NT2/D1 (cell line): ENCODE measurements at regions not wholly inside any gene's neighbourhood (a gene's known extent, or its start where the extent isn't known, plus 50 kb on each side); places are given as distances from the start of the nearest gene placed in this dataset.
"Not testable (repeated sequence)": the region's sequence is repeated elsewhere in the genome, so short reads cannot be mapped to it uniquely, and the experiment has no call there.

Experiments
- DNase-seq: peaks from one replicate; pipeline ENCODE4 v3.0.0-alpha.2; 2011; ENCODE audit warnings: low read depth, low spot score
- H3K27me3 ChIP-seq: 2 replicates; pipeline ENCODE4 v1.6.0; 2011; ENCODE audit warnings: mild to moderate bottlenecking; ENCODE audit not compliant: insufficient read length, insufficient read depth
- H3K36me3 ChIP-seq: 2 replicates; pipeline ENCODE4 v1.6.1; 2011; ENCODE audit warnings: mild to moderate bottlenecking, low read length, mixed read lengths; ENCODE audit not compliant: insufficient read depth, insufficient read length
- H3K4me1 ChIP-seq: 2 replicates; pipeline ENCODE4 v1.5.1; 2011; ENCODE audit not compliant: insufficient read depth, insufficient read length
- H3K4me3 ChIP-seq: 2 replicates; pipeline ENCODE4 v1.5.1; 2011; ENCODE audit warnings: low read depth; ENCODE audit not compliant: insufficient read length
- H3K9ac ChIP-seq: 2 replicates; pipeline ENCODE4 v1.6.0; 2011; ENCODE audit warnings: low read depth; ENCODE audit not compliant: insufficient read length
- H3K9me3 ChIP-seq: 2 replicates; pipeline ENCODE4 v1.5.1; 2011; ENCODE audit warnings: mild to moderate bottlenecking, low read length; ENCODE audit not compliant: insufficient read depth
- SUZ12 ChIP-seq: IDR thresholded peaks from 2 replicates; pipeline ENCODE4 v1.6.1; 2011; ENCODE audit not compliant: insufficient read length, insufficient read depth; ENCODE audit errors: extremely low read depth
- YY1 ChIP-seq: IDR thresholded peaks from 2 replicates; pipeline ENCODE4 v1.6.1; 2011; ENCODE audit not compliant: insufficient read length, insufficient read depth
- ZNF274 ChIP-seq: IDR thresholded peaks from 2 replicates; pipeline ENCODE4 v1.6.1; 2011; ENCODE audit warnings: mild to moderate bottlenecking, low read depth, low read length

DNA sequence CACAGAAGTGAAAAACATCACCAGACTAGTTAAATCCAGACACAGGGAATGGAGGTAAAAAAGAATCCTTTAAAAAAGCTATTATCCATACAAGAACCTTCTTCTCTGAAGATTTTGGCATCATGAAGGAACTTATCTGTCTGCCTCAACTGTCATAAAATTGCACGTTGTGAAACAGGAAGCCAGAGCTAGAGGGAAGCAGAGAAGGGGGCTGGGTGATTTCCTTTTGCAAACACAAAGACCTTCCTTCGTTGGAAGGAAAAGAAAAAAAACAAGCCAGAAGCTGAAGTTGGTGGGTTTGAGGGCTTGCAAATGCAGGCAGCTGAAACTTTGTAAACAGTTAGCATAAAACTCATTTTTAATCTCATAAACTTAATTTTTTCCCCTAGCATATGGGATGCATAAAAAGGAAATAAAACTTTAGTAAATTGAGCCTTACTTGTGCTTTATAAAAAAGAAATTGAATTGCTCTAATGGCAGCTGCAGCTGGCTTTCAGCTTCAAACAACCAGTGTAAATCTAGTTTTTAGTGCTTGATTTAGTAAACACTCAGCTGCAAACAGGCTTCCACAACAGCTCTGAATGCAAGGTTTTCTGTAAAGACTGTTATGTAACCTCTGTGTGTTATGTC, 101.6 kb downstream of the OTUD1 start:
- Histone ChIP-seq H3K4me3 (no peak overlapping the region), H3K4me1 (no peaks in the 10 kb centered on the region), H3K9me3 (no peaks in the 10 kb centered on the region), H3K36me3 (no peaks in the 10 kb centered on the region), H3K9ac (no peak overlapping the region), H3K27me3 (no peaks in the 10 kb centered on the region)
- DNase-seq, result no peak
- TF ChIP-seq SUZ12 (no peak), YY1 (no peak), ZNF274 (no peak)

DNA sequence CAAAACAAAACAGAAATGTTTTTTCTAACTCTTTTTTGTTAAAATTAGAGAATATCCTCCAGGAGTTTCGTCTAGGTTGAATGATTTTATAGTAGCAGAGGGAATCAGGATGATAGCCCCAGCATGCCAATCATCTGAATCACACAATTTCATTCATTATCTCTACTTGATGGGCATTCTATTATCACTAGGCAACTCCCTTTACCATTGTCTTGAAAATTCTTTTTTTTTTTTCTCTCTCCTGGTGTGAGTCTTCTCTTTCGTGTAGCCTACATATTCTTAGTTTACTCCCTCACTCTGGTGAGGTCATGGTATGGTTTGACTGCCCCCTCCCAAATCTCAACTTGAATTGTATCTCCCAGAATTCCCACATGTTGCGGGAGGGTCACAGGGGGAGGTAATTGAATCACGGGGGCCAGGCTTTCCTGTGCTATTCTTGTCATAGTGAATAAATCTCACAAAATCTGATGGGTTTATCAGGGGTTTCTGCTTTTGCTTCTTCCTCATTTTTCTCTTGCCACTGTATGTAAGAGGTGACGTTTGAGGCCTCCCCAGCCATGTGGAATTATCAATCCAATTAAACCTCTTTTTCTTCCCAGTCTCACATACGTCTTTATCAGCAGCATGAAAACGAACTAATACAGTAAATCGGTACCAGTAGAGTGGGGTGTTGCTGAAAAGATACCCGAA, 105.0 kb downstream of the OTUD1 start:
- no peak overlapping the region for H3K4me3 ChIP-seq
- no peak for TF ChIP-seq SUZ12
- TF ChIP-seq ZNF274, result no peak
- TF ChIP-seq YY1, result no peak
- no peak for DNase-seq

DNA sequence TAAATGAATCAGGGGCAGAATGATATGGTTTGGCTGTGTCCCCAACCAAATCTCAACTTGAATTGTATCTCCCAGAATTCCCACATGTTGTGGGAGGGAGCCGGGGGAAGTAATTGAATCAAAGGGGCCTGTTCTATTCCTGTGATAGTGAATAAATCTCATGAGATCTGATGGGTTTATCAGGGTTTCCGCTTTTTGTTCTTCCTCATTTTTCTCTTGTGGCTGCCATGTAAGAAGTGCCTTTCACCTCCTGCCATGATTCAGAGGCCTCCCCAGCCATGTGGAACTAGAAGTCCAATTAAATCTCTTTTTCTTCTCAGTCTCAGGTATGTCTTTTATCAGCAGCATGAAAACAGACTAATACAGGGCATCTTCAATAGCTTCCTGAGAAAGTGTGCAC, 107.0 kb downstream of the OTUD1 start:
- H3K36me3 ChIP-seq, H3K9ac ChIP-seq, H3K27me3 ChIP-seq, DNase-seq, H3K9me3 ChIP-seq, H3K4me1 ChIP-seq, H3K4me3 ChIP-seq: not testable (repeated sequence)

More for the DNA sequence above, 105.0 kb downstream of the OTUD1 start:
- no peak overlapping the region for H3K9ac ChIP-seq
- H3K27me3 ChIP-seq, result no peaks in the 10 kb centered on the region
- no peaks in the 10 kb centered on the region for H3K36me3 ChIP-seq
- no peaks in the 10 kb centered on the region for H3K4me1 ChIP-seq
- no peaks in the 10 kb centered on the region; the same call in 1 of the 2 replicates for H3K9me3 ChIP-seq

DNA sequence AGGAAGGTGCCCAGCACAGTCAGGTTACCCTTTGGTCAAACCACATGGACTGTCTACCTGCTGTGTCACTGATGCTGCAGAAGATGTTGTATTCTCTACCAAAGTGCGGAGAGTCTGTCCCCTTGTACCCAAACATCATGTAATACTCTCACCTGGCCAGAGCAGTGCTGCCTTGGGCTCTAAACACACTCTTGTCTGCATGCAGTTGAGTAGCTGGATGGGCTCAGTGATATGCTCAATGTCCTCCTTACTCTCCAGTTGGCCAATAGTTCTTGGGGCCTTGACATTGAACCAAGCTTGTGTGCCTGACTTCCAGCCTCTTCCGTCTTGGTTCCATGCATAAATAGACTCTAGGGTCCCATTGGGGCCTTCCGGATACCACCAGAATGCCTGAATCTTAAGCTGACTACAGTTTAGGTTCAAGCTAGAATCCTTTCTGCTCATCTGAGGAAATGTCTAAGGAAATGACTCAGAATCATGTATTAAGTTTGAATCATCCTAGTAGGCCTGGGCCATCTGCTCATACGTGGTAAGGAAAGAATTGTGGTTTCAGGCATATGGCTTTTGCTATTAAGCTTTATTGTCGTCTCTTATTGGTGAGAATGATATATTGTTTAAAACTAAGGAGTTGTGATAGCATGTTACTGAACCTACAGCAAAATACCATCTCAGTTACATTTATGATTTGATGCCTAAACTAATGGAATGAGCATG, 118.0 kb downstream of the OTUD1 start:
- no peaks in the 10 kb centered on the region; the same call in 1 of the 2 replicates for H3K9me3 ChIP-seq
- TF ChIP-seq ZNF274 (no peak), SUZ12 (no peak), YY1 (no peak)
- no peaks in the 10 kb centered on the region for H3K27me3 ChIP-seq
- no peaks in the 10 kb centered on the region for H3K36me3 ChIP-seq
- no peak overlapping the region for H3K9ac ChIP-seq
- no peak for DNase-seq
- H3K4me3 ChIP-seq, result no peak overlapping the region
- no peaks in the 10 kb centered on the region for H3K4me1 ChIP-seq

DNA sequence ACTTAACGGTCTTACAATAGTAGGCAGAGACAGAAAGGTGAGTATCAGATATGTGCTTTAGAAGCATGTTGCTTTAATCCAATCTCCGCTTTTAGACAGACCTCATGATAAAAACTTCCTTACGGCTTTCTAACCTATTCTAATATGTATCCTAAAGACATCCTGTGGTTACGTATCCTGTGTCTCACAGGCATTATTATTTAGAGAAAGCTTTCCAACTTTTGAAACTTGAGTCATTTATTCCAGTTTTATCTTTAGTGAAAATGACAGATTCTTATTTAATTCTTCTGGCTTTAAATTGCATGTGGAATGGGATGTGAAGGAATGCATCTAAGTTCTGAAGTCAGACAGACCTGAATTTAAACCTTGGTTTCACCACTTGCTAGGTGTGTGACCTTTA, 118.9 kb downstream of the OTUD1 start:
- H3K4me1 ChIP-seq, result no peaks in the 10 kb centered on the region
- no peak overlapping the region for H3K4me3 ChIP-seq
- DNase-seq, result no peak
- no peaks in the 10 kb centered on the region for H3K36me3 ChIP-seq
- H3K27me3 ChIP-seq, result no peaks in the 10 kb centered on the region
- H3K9ac ChIP-seq, result no peak overlapping the region
- no peaks in the 10 kb centered on the region; the same call in 1 of the 2 replicates for H3K9me3 ChIP-seq
- TF ChIP-seq YY1 (no peak), SUZ12 (no peak), ZNF274 (no peak)

DNA sequence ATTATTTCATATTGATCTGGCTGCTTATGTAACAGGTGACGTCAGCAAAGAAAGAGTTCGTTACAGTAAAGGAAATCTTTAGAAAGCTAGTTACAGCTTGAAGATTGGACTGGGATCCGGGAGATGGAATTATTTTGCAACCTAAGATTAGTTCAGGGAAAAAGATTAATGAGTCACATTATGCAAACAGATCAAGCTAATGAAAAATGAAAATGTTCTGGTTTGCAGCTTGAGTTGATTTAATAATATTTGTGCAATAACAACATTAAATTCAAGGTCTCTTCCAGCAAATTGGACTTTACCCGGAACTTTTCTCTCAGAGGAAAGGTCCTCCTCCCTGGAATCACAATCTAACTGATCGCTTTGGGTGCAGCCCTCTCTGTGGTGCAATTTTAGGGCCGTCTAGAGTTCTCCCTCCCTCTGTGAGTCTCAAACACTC, 119.5 kb downstream of the OTUD1 start:
- DNase-seq, result no peak
- no peak overlapping the region for H3K9ac ChIP-seq
- no peaks in the 10 kb centered on the region for H3K36me3 ChIP-seq
- H3K4me3 ChIP-seq, result no peak overlapping the region
- TF ChIP-seq ZNF274 (no peak), SUZ12 (no peak), YY1 (no peak)
- H3K27me3 ChIP-seq, result no peaks in the 10 kb centered on the region
- no peaks in the 10 kb centered on the region; the same call in 1 of the 2 replicates for H3K9me3 ChIP-seq
- H3K4me1 ChIP-seq, result no peaks in the 10 kb centered on the region

DNA sequence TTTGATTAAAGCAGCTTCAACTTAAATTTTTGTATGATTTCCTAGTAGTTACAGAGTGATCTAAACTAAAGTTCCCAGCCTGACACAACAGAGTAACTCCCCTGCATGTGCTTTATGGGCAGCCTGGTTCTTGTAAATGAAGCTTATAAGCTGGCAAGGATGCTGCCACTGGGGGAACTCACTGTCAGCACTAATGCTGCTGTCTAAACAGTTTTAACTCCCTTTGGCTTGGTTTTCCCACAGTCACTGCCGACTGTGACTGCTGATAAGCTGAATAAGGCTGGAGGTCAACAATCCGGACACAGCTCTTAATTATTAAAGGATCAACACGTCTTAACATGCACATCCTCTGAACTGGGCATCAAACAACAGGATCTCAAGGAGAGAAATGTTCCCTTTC, 130.1 kb downstream of the OTUD1 start:
- Histone ChIP-seq H3K27me3 (no peaks in the 10 kb centered on the region), H3K4me3 (no peak overlapping the region), H3K9me3 (peaks cover 14% of the 10 kb centered on the region), H3K4me1 (no peaks in the 10 kb centered on the region), H3K9ac (no peak overlapping the region), H3K36me3 (no peaks in the 10 kb centered on the region)
- TF ChIP-seq YY1, result no peak
- no peak for TF ChIP-seq ZNF274
- TF ChIP-seq SUZ12, result no peak
- no peak for DNase-seq
